ENCODE measurements at regions not wholly inside any gene's neighbourhood (a gene's known extent, or its start where the extent isn't known, plus 50 kb on each side); places are given as distances from the start of the nearest gene placed in this dataset.

DNA sequence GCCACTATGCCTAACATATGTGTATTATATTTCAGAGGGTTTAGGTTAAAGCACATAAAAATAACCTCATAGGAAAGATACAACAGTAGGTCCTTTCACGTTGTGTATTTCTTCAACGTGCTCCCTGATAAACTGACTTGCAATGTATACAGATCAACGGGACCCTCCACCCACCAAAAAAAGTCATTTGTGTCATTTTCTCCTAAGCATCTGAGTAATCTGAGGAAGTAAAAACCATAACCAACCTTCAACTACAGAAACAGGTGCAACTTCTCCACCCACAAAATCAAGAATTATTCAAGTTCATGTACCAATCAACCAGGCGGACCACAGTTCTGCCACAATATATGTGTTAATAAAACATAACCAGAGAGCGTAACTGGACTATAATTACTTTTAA, 54.9 kb upstream of the NHSL1 start:
- peaks cover 12% of the 10 kb centered on the region for H3K4me1 ChIP-seq (ENCODE audit: control insufficient read depth, insufficient read depth, low read length)
- H3K27ac ChIP-seq (ENCODE audit: extremely low read depth, low read depth, low read length), result no peak overlapping the region
- TF ChIP-seq ZNF658 (tag by site-specific recombination; IDR thresholded peaks at IDR 0.05) (no peak), ZNF274 (IDR thresholded peaks at IDR 0.05; ENCODE audit: low read length) (no peak), ZNF274 (tag by site-specific recombination; IDR thresholded peaks at IDR 0.05; ENCODE audit: borderline replicate concordance) (no peak), ZNF324 (tag by site-specific recombination; IDR thresholded peaks at IDR 0.05) (no peak), SCRT2 (tag by site-specific recombination; IDR thresholded peaks at IDR 0.05) (no peak), ZBTB48 (tag by site-specific recombination; IDR thresholded peaks at IDR 0.05) (no peak), FEZF1 (tag by site-specific recombination; IDR thresholded peaks at IDR 0.05) (no peak)
- TF ChIP-seq, protein P1, sequence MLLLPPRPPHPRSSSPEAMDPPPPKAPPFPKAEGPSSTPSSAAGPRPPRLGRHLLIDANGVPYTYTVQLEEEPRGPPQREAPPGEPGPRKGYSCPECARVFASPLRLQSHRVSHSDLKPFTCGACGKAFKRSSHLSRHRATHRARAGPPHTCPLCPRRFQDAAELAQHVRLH (tag by site-specific recombination; IDR thresholded peaks at IDR 0.05), result no peak
- TF ChIP-seq, protein P2, sequence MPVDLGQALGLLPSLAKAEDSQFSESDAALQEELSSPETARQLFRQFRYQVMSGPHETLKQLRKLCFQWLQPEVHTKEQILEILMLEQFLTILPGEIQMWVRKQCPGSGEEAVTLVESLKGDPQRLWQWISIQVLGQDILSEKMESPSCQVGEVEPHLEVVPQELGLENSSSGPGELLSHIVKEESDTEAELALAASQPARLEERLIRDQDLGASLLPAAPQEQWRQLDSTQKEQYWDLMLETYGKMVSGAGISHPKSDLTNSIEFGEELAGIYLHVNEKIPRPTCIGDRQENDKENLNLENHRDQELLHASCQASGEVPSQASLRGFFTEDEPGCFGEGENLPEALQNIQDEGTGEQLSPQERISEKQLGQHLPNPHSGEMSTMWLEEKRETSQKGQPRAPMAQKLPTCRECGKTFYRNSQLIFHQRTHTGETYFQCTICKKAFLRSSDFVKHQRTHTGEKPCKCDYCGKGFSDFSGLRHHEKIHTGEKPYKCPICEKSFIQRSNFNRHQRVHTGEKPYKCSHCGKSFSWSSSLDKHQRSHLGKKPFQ (tag by site-specific recombination; IDR thresholded peaks at IDR 0.05), result no peak
- TF ChIP-seq, protein P3, sequence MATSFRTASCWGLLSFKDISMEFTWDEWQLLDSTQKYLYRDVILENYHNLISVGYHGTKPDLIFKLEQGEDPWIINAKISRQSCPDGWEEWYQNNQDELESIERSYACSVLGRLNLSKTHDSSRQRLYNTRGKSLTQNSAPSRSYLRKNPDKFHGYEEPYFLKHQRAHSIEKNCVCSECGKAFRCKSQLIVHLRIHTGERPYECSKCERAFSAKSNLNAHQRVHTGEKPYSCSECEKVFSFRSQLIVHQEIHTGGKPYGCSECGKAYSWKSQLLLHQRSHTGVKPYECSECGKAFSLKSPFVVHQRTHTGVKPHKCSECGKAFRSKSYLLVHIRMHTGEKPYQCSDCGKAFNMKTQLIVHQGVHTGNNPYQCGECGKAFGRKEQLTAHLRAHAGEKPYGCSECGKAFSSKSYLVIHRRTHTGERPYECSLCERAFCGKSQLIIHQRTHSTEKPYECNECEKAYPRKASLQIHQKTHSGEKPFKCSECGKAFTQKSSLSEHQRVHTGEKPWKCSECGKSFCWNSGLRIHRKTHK (tag by site-specific recombination; IDR thresholded peaks at IDR 0.05), result no peak
- CTCF ChIA-PET, result interaction anchor here (0.6 to 1.4 kb wide), 3 partner anchors 24 to 149 kb away, joined by 3 to 4 read pairs (median 3); no protein-coding TSS in a partner anchor
- H3K9me3 ChIP-seq (ENCODE audit: control insufficient read depth, insufficient read depth, low read depth, low read length), result no peaks in the 10 kb centered on the region
- no peak overlapping the region for H3K4me3 ChIP-seq (ENCODE audit: low read depth, low read length)
- H3K36me3 ChIP-seq (ENCODE audit: control insufficient read depth in 2 of 2, insufficient read depth in 1 of 2, low read length in 2 of 2), result no peaks in the 10 kb centered on the region
- POLR2A ChIA-PET, result no interaction called here

DNA sequence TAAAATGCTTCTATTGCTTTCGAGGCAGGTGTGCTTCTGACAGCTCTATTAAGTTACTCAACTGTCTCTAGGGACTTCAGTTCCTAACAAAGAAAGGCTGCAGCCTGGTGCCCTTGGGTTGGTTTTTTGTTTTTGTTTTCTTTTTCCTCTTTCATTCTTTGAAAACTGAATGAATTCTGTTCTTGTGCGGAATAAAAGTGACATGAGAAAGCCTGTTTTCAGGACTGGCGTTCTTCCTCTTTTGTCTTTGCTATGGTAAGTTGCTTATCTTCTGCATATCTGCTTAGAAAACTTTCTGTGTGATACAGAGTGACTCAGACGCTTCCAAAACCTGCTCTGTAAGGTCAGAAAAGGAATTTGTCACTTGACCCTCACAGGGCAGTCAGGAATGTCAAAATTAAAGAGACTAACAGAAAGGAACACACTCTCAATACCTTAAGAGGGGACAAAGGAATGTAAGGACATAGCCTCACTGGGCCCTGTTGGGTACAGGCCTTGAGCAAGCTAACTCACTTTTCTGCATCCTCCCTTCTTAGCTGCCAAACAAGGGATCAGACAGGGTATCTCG, 56.2 kb upstream of the NHSL1 start:
- Histone ChIP-seq H3K4me3 (ENCODE audit: low read depth, low read length) (no peak overlapping the region), H3K27ac (ENCODE audit: extremely low read depth, low read depth, low read length) (no peak overlapping the region), H3K4me1 (ENCODE audit: control insufficient read depth, insufficient read depth, low read length) (peaks cover 12% of the 10 kb centered on the region), H3K36me3 (ENCODE audit: control insufficient read depth in 2 of 2, insufficient read depth in 1 of 2, low read length in 2 of 2) (no peaks in the 10 kb centered on the region), H3K9me3 (ENCODE audit: control insufficient read depth, insufficient read depth, low read depth, low read length) (no peaks in the 10 kb centered on the region)
- ChIA-PET CTCF (interaction anchor here (0.7 to 1.4 kb wide), 3 partner anchors 13 to 46 kb away, joined by 3 to 4 read pairs (median 3); no protein-coding TSS in a partner anchor), POLR2A (no interaction called here)
- TF ChIP-seq ZNF366 (tag by site-specific recombination; conservative IDR thresholded peaks at IDR 0.05) (0 out of 2 replicates have a peak, but pooled peaks have one; percentile 11), ZBTB48 (tag by site-specific recombination; IDR thresholded peaks at IDR 0.05) (0 out of 2 replicates have a peak, but pooled peaks have one; percentile 28), ZNF830 (tag by site-specific recombination; IDR thresholded peaks at IDR 0.05; ENCODE audit: low read depth) (no peak), ZNF10 (tag by site-specific recombination; IDR thresholded peaks at IDR 0.05) (no peak), ZNF558 (tag by site-specific recombination; IDR thresholded peaks at IDR 0.05) (no peak), PRDM1 (tag by site-specific recombination; IDR thresholded peaks at IDR 0.05) (peak; percentile 62), ZNF549 (tag by site-specific recombination; IDR thresholded peaks at IDR 0.05) (no peak), ZNF394 (tag by site-specific recombination; IDR thresholded peaks at IDR 0.05; ENCODE audit: borderline replicate concordance) (no peak), ZNF596 (tag by site-specific recombination; IDR thresholded peaks at IDR 0.05) (no peak), ZNF561 (tag by site-specific recombination; IDR thresholded peaks at IDR 0.05; ENCODE audit: borderline replicate concordance) (no peak), KLF9 (tag by site-specific recombination; IDR thresholded peaks at IDR 0.05; ENCODE audit: low read depth) (no peak), ZNF157 (tag by site-specific recombination; IDR thresholded peaks at IDR 0.05) (no peak), KLF16 (tag by site-specific recombination; IDR thresholded peaks at IDR 0.05) (no peak), ZNF48 (tag by site-specific recombination; IDR thresholded peaks at IDR 0.05) (no peak)
- TF ChIP-seq, protein P4, sequence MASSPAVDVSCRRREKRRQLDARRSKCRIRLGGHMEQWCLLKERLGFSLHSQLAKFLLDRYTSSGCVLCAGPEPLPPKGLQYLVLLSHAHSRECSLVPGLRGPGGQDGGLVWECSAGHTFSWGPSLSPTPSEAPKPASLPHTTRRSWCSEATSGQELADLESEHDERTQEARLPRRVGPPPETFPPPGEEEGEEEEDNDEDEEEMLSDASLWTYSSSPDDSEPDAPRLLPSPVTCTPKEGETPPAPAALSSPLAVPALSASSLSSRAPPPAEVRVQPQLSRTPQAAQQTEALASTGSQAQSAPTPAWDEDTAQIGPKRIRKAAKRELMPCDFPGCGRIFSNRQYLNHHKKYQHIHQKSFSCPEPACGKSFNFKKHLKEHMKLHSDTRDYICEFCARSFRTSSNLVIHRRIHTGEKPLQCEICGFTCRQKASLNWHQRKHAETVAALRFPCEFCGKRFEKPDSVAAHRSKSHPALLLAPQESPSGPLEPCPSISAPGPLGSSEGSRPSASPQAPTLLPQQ (tag by site-specific recombination; IDR thresholded peaks at IDR 0.05), result no peak
- TF ChIP-seq, protein P5, sequence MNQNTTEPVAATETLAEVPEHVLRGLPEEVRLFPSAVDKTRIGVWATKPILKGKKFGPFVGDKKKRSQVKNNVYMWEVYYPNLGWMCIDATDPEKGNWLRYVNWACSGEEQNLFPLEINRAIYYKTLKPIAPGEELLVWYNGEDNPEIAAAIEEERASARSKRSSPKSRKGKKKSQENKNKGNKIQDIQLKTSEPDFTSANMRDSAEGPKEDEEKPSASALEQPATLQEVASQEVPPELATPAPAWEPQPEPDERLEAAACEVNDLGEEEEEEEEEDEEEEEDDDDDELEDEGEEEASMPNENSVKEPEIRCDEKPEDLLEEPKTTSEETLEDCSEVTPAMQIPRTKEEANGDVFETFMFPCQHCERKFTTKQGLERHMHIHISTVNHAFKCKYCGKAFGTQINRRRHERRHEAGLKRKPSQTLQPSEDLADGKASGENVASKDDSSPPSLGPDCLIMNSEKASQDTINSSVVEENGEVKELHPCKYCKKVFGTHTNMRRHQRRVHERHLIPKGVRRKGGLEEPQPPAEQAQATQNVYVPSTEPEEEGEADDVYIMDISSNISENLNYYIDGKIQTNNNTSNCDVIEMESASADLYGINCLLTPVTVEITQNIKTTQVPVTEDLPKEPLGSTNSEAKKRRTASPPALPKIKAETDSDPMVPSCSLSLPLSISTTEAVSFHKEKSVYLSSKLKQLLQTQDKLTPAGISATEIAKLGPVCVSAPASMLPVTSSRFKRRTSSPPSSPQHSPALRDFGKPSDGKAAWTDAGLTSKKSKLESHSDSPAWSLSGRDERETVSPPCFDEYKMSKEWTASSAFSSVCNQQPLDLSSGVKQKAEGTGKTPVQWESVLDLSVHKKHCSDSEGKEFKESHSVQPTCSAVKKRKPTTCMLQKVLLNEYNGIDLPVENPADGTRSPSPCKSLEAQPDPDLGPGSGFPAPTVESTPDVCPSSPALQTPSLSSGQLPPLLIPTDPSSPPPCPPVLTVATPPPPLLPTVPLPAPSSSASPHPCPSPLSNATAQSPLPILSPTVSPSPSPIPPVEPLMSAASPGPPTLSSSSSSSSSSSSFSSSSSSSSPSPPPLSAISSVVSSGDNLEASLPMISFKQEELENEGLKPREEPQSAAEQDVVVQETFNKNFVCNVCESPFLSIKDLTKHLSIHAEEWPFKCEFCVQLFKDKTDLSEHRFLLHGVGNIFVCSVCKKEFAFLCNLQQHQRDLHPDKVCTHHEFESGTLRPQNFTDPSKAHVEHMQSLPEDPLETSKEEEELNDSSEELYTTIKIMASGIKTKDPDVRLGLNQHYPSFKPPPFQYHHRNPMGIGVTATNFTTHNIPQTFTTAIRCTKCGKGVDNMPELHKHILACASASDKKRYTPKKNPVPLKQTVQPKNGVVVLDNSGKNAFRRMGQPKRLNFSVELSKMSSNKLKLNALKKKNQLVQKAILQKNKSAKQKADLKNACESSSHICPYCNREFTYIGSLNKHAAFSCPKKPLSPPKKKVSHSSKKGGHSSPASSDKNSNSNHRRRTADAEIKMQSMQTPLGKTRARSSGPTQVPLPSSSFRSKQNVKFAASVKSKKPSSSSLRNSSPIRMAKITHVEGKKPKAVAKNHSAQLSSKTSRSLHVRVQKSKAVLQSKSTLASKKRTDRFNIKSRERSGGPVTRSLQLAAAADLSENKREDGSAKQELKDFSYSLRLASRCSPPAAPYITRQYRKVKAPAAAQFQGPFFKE (tag by site-specific recombination; IDR thresholded peaks at IDR 0.05; ENCODE audit: borderline replicate concordance), result no peak

Data from HEK293 (cell line).